ENCODE measurements at regions not wholly inside any gene's neighbourhood (a gene's known extent, or its start where the extent isn't known, plus 50 kb on each side); places are given as distances from the start of the nearest gene placed in this dataset.

DNA sequence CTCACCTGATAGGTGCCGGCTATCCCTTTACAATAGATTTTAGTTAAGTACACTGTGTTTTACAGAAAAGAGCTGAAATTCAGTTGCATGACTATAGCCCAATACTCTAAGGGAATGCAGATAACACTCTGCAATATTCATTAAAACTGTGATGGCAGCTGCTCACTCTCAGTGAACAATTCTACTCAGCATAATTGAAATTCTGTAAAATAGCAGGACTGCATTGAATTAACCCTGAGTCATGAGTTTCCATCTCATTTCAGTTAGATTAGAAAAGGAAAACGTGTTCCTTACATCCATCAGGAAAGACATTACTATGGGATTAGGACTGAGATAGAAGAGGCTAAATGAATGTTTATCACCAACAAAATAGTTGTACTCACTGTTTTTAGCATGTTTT, 613.3 kb upstream of the JAG1 start:
- no peak for FAIRE-seq

DNA sequence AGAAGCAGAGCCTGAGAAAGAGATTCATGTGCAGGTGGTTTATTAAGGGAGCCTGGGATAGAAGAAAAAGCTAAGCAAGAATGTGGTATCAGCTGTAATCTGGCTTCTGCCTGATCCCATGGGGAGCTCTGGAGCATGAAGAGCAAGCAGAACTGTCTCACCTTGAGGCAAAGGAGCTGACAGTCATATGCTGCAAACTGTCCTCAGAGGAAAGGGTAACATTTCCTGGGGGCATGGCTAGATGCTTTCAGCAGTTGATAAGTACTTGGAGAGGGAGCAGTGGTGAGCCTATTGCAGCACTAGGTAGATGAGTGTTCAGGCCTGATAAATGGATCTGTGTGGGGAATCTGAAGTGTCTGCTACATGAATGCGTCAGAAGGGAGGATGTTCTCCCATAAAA, 621.5 kb upstream of the BTBD3 start:
- FAIRE-seq (no peak), DNase-seq (ENCODE audit: extremely low spot score, insufficient read length, low read depth) (no peak)

More for the DNA sequence above, 613.3 kb upstream of the JAG1 start:
- no peak for DNase-seq (ENCODE audit: extremely low spot score, insufficient read length, low read depth)

DNA sequence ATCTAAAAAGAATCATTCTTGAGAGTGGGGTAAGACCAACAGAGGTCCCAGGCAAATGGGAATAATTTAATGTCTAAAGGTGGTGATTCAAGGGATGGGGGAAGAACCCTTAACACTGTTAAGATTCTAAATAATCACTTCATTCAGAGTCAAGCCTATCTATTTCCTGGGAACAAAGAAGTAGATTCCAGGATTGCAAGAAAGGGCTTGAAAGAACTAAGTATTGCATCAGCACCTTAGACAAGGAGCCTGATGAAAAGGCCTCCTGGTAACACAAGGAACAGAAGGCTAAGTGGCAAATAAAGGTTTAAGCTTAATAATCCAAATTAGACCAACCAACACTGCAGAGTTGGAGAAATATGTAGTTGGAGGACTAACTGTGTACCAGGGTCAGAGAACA, 620.7 kb upstream of the BTBD3 start:
- DNase-seq (ENCODE audit: extremely low spot score, insufficient read length, low read depth) (no peak), FAIRE-seq (no peak)

DNA sequence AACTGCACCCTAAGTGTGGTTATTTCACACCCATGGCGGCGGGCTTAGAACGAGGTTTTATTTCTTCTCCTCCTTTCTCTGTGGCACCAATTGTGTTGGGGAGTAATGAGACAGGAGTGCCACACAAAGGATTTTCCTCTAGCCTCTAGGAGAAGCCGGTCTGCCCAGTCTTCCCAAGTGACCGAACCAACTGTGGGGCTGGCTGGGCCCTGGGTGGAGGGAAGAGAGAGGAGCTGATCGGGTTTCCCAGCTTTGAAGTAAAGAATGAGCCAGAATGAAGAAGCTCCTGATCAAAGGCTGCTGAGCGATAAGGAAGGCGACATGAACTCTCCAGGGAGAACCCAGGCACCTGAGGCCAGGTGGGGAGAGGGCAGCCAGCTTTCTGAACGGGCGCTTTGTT, 616.0 kb upstream of the BTBD3 start:
- FAIRE-seq = no peak

DNA sequence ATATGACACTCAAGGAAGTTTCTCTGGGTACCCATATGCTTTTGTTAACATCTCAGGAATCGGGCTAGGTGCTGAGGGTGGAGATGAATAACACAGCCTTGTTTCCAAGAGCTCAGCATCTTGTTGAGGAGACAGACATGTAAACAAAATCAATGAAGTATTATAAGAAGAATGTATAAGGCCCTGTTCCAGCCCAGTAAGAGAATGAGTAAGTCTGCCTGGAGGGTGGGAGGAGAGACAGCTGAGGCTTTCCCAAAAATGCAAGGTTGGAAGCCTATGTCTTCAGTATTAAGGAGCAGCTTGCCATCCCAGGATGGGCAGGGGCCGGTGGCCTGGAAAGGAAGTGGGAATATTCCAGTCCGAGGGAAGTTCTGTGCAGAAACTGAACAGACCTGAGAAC, 615.3 kb upstream of the BTBD3 start:
- no peak for DNase-seq (ENCODE audit: extremely low spot score, insufficient read length, low read depth)

More for the DNA sequence above, 616.0 kb upstream of the BTBD3 start:
- DNase-seq (ENCODE audit: extremely low spot score, insufficient read length, low read depth) = no peak

DNA sequence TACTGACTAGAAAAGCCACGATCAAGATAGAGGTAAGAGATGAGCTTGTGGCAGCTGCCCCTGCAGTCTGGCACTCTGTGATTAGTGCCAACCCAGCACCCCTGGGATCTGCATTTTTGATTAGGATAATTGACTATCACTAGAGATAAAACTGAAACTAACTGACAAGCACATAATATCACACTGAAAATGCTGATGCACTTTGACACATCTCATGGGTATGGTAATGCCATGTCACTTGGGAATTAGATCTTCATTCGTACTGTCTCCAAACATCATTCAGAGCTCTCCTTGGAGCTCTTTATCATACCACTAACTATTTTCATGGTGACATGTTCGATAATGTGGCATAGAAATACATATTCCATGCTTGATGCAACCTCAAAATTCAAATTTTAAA, 612.9 kb upstream of the BTBD3 start:
- no peak for FAIRE-seq

More for the DNA sequence above, 615.3 kb upstream of the BTBD3 start:
- FAIRE-seq = no peak

DNA sequence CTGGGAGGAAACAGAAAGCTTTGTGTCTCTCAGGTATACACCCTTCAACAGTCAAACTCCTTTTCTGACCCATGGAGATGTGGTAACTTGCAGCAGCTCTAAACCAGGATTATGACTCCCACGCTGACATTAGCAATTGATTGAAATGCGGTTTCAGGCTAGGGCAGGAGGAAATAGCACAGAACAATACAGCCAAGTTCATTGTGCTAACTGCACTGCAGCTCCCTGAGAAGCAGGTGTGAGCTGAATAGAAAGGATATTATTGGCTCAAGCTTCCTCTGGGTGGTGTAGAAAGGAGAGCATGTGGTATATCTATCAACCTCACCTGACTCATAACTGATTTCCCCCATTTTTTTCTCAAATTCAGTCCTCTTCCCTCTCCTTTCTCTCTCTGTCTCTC, 612.3 kb upstream of the BTBD3 start:
- FAIRE-seq (no peak), DNase-seq (ENCODE audit: extremely low spot score, insufficient read length, low read depth) (no peak)

More for the DNA sequence above, 612.9 kb upstream of the BTBD3 start:
- DNase-seq (ENCODE audit: extremely low spot score, insufficient read length, low read depth) = no peak

DNA sequence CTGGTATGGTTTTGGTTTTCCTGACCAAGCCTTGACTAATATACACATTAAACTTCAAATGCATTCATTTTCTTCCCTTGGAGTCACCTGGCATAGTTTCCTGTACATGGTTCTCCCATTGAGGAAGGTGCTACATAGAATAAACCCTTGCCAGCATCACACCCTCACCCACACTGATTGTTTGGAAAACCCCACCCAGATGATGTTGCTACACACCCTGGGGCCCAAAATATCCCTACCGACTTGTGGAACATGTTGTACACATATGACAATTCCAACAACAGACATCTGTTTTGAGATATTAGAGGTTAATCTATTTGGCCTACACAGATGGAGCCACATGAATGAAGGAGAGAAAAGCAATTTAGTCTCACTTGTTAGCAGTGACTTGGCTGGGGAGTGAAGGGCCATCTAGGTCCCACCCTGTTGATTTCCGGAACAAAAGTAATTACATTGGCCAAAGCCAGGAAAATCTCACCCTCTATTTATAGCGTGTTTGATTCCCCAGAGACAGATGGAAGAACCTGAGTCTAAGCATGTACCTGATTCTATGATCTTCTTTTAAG, 606.0 kb upstream of the BTBD3 start:
- DNase-seq (ENCODE audit: extremely low spot score, insufficient read length, low read depth) = no peak
- FAIRE-seq = no peak

DNA sequence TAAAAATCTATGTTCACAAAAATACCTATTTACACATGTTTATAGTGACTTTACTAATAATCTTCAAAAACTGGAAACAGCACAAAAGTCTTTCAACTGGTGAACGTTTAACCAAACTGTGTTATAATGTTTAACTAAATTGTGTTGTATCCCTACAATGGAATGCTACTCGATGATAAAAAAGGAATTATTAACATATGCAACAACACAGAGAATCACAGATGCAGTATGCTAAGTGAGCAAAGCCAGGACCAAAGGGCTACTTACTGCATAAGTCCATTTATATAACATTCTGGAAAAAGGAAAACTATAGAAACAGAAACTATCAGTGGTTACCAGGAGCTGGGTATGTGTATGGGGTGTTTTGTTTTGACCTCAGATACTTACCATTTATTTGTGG, 602.2 kb upstream of the BTBD3 start:
- DNase-seq (ENCODE audit: extremely low spot score, insufficient read length, low read depth) (no peak), FAIRE-seq (no peak)

DNA sequence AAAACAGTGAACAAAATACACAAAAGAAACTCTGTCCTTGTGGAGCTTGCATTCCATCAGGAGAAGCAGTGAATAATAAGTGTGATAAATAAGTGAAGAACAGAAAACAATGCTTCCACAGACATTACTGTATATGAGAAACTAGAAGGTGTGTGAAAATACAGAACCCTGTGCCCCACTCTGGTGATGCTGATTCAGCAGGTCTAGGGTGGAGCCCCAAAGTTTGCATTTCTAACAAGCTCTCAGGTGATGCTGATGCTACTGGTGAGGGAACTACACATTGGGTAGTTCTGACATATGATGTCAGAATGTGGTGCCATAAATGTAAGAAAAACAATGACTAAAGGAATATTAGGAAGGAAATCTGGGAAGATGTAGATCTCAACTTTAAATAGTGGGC, 601.4 kb upstream of the BTBD3 start:
- no peak for FAIRE-seq
- no peak for DNase-seq (ENCODE audit: extremely low spot score, insufficient read length, low read depth)

DNA sequence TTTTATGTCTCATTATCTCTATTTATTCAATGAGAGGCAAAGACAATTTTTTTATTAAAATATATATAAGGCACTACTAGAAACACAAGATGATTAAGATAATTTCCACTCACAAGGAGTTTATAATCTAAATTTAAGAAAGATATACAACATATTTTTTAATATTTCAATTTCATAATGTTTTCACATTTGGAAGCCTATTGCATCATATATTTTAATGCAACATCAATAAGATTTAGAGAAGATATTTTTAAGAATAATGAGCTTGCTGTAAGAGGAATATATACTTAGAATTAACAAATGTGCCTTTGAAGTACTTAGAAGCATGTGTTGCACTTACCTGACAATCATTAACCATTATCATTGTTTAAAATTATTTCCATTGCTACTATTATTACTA, 597.7 kb upstream of the BTBD3 start:
- no peak for DNase-seq (ENCODE audit: extremely low spot score, insufficient read length, low read depth)
- no peak for FAIRE-seq

DNA sequence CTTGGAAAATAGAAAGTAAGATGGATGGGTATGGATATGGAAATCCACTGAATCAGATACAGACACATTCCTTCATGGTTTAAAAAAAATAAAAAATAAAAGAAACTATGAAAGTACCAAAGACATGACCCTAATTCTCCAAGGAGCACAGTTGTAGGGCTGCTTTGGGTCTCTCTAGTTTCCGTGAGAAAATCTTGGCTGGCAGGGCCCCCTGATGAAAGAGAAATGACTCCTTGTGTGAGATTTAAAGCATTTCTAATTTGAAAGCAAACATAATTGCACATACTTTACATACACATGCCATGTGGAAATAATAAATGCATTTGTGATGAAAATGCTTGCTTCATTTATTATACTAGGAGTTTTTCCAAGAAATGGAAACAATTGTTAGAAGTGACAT, 593.9 kb upstream of the BTBD3 start:
- DNase-seq (ENCODE audit: extremely low spot score, insufficient read length, low read depth) (no peak), FAIRE-seq (no peak)

DNA sequence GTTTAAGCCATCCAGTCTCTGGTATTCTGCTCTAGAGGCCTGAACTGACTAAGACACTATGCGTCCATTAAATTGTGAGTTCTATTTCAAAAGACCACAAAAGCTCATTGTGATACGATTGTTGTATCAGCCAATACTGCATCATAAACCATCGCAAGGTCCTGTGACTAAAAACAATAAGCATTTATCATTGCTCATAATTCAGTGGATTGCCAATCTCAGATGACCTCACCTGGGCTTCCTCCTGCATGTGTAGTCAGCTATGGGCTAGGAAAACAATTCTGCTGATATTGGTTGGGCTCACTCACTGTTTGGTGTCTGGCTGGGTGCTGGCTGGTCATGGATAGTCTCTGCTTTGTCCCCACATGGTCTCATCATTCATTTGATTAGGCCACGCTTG, 592.7 kb upstream of the BTBD3 start:
- FAIRE-seq = no peak
- no peak for DNase-seq (ENCODE audit: extremely low spot score, insufficient read length, low read depth)

DNA sequence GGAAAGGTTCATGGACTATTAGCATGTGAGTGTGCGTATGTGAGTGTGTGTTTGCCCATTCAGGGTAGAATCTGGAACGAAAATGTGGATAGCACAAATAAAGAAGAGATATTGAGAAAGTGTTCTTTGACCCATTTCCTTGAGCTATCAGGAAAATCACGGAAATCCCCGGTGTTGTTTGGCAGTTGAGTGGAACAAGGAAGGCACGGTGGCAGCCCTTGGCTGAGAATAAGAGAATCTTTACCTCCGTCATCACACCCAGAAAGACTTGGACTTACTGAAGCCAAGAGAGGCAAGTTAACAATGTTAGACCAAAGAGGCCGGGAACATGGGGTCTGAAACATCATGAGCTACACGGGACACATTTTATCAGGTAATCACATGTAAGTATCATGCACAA, 588.9 kb upstream of the BTBD3 start:
- FAIRE-seq (no peak), DNase-seq (ENCODE audit: extremely low spot score, insufficient read length, low read depth) (no peak)

DNA sequence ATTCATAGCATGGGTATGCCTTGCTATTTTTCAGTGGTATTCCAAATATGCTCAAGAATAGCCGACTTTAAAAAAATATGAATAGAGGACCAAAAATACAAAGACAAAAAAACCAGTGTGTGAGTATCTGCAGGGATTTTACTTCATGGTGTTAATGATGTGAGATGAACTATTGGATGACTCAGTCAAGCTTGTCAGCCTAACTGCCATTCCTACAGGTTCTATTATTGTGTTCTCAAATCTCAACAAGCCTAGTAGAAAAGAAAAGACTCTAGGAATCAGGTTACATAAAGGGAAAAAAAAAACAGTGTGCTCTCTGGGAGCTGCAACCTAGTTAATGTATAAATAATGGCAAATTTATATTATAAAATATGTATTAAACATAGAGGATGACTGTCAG, 588.4 kb upstream of the BTBD3 start:
- DNase-seq (ENCODE audit: extremely low spot score, insufficient read length, low read depth) = no peak

DNA sequence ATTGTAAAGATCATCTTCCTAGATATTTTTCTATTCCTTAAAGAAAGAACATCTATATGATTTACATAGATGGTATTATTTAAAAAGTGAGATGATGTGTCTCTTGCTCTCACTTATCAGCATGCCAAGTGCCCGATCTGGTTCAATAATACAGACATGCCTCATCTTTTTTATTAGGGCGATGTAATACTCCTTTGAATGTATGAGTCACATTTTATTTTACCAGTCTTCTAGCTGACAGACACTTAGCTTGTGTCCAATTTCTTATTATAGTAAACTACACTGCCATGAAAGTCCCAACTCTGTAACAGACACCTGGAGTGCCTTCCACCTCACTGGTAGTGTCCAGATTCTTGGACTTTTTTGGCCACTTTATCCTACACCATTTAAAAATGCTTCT, 586.6 kb upstream of the BTBD3 start:
- no peak for DNase-seq (ENCODE audit: extremely low spot score, insufficient read length, low read depth)
- FAIRE-seq = no peak

More for the DNA sequence above, 588.4 kb upstream of the BTBD3 start:
- FAIRE-seq = no peak

DNA sequence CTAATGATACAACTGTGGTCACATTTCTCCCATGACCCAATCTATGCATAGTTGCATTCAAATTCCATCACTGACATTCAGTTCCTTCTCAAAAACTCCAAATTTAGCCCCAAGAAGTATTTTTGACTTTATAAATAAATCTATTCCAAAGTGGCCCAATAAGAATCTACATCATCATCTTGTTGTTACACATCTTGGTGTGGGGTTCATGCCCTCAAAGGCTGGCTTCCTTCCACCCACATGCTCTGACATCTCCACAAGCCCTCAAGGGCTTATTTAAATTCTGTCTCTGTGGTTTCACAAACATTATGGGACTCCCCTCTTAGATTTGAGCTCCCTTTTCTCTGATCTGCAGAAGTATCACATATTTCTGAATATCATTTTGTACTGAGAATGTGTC, 585.3 kb upstream of the BTBD3 start:
- no peak for DNase-seq (ENCODE audit: extremely low spot score, insufficient read length, low read depth)
- FAIRE-seq = no peak

DNA sequence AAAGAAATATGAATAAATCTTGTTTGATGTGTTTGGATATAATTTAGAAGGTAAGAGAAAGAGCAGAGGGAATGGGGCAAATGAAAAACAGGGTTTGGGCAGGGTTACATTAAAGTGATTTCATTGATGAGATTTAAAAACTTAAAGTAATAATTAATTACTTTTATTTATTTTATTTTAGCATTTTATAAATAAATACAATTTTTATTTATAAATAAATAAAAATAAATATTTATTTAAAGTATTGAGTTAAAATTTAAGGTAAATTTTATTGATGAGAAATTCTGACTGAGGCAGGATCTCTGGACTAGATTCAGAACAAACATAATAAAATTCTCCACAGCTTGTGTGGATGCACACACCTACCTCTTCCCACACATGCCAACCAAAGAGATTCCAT, 584.1 kb upstream of the BTBD3 start:
- no peak for FAIRE-seq

DNA sequence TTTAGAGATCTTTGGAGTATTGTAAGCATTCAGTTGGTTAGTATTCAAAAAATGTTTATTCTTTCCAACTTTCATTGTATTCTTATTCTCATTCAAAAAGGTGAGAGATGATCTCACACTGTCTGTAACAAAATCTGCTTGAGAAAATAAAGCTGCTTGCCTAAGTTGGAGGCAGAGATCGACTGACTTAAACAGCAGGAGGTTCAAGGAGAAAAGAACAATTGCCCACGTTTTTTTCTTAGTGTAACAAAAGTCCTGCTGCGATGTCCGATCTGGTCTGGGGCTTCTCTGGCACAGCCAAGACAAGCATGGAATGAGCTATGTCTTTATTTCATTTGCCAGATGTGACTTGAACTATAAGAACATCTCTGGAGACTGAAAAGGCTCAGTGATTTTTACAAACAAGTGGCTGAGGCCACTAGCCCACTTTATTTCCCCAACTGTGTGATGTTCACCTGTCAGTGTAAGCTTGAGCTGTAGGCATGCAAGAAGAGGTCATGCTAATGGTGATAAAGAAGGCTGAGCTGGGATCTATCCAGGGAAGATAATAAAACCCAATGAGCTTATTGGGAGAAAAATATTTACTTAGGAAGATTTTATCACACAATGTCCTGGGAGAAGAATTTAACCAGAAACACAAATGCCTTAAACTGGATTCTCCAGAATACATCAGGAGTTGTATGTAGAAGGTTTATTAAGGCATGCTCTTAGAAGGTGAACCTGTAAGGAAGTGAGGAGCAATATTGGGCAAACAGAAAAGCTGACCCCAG, 580.1 kb upstream of the BTBD3 start:
- FAIRE-seq = no peak

More for the DNA sequence above, 584.1 kb upstream of the BTBD3 start:
- DNase-seq (ENCODE audit: extremely low spot score, insufficient read length, low read depth) = no peak

DNA sequence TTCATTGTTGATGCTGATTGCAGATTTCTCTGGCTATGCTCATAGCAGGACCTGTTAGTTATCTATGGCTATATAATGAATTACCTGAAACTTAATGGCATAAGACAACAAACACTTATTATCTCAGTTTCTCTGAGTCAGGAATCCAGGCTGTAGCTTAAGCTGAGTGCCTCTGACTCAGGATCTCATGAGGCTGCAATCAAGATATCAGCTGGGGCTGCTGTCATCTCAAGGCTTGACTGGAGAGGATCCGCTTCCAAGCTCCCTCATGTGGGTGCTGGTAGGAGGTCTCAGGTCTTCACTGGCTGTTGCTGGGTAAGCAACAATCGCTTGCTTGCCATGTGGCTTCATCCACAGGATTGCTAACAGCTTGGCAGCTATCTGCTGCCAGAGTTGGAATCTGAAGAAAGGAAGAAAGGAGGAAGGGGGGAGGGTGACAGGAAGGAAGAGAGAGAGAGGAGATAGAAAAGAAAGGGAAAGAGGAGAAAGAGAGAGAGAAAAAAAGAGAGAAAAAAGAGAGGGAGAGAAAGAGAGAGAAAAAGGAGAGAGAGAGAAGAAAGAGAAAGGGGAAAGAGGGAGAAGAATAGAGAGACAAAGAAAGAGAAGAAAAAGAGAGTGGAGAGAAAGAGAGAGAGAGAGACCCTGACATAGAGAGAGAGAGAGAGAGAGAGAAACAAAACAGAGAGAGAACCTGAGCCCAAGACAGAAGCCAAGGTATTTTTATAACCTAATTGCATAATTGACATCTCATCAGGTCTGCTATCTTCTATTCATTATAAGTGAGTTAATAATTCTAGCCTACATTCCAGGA, 579.0 kb upstream of the BTBD3 start:
- DNase-seq (ENCODE audit: extremely low spot score, insufficient read length, low read depth) = no peak
- FAIRE-seq = no peak

More for the DNA sequence above, 580.1 kb upstream of the BTBD3 start:
- DNase-seq (ENCODE audit: extremely low spot score, insufficient read length, low read depth) = no peak

DNA sequence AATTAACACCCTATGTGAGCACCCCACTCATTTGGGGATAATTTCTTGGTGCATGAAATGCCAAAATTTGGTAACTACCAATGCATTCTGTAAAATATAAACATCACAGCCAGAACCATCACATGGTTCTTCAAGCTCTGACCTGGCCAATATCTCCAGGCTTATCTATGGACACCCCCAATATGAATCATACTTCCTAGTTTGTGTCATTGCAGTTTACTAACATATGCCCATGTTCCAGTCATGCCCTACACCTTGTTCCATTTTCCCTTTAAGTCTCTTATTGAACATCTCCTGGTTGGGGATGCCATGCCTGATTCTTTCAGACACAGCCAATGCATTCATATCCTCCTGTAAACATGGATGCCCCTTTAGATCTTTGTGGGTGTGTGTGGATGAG, 572.8 kb upstream of the BTBD3 start:
- FAIRE-seq = no peak
- no peak for DNase-seq (ENCODE audit: extremely low spot score, insufficient read length, low read depth)

Measured in GM18507 (cell line).